BJ (cell line): ENCODE measurements at regions not wholly inside any gene's neighbourhood (a gene's known extent, or its start where the extent isn't known, plus 50 kb on each side); places are given as distances from the start of the nearest gene placed in this dataset.

Experiments used
- CTCF ChIA-PET: fragments of 350-600 bp; formaldehyde crosslinking; extraction: SDS; loops from one replicate; lab custom pipeline; 2021; ENCODE audit warnings: antibody characterized with exemption, inconsistent platforms; lab: Yijun Ruan, JAX
- POLR2A ChIA-PET: fragments of 300-600 bp; sonication (Branson Sonifier 250); formaldehyde crosslinking; extraction: SDS; loops from one replicate; lab custom pipeline; 2021; ENCODE audit warnings: antibody characterized with exemption; lab: Charles Lee
- DNase-seq: peaks from one replicate; pipeline ENCODE4 v3.0.0-alpha.2; 2011; ENCODE audit warnings: low read depth
- H3K27me3 ChIP-seq: 2 replicates; pipeline ENCODE4 v1.6.0; 2011; ENCODE audit warnings: low read length; ENCODE audit not compliant: control insufficient read depth, insufficient read depth
- H3K36me3 ChIP-seq: 2 replicates; pipeline ENCODE4 v1.5.1; 2011; ENCODE audit warnings: low read length; ENCODE audit not compliant: control insufficient read depth, insufficient read depth
- H3K4me3 ChIP-seq: 2 replicates; pipeline ENCODE4 v1.5.1; 2011; ENCODE audit warnings: low read depth, mild to moderate bottlenecking, control low read depth, low read length
- CTCF ChIP-seq: IDR thresholded peaks from 2 replicates; pipeline ENCODE4 v1.5.1; 2011; ENCODE audit warnings: low read depth, mild to moderate bottlenecking, control low read depth, inconsistent platforms, low read length, moderate library complexity; ENCODE audit not compliant: insufficient read depth

- no peak for TF ChIP-seq CTCF
- ChIA-PET CTCF (interaction anchor here (0.6 to 3.8 kb wide), 16 partner anchors 10 to 500 kb away, joined by 3 to 14 read pairs (median 3); no protein-coding TSS in a partner anchor), POLR2A (interaction anchor here (1.0 kb wide), 1 partner anchor 12 kb away, joined by 3 read pairs; no protein-coding TSS in a partner anchor)
- Histone ChIP-seq H3K36me3 (no peaks in the 10 kb centered on the region), H3K27me3 (no peaks in the 10 kb centered on the region), H3K4me3 (no peak overlapping the region)
- peak; percentile 85 for DNase-seq
These were observed 161.1 kb downstream of the BBOX1 start for GRCh38 chr11:27201454-27202302.

- ChIA-PET POLR2A (no interaction called here), CTCF (interaction anchor here (0.5 to 3.8 kb wide), 12 partner anchors 10 to 501 kb away, joined by 3 to 14 read pairs (median 3); no protein-coding TSS in a partner anchor)
- Histone ChIP-seq H3K36me3 (no peaks in the 10 kb centered on the region), H3K27me3 (no peaks in the 10 kb centered on the region), H3K4me3 (no peak overlapping the region)
- DNase-seq: no peak
- no peak for TF ChIP-seq CTCF
These were observed 160.3 kb downstream of the BBOX1 start for GRCh38 chr11:27200779-27201453.

- no peak overlapping the region for H3K4me3 ChIP-seq
- ChIA-PET POLR2A (interaction anchor here (0.6 kb wide), 1 partner anchor 38 kb away, joined by 5 read pairs; no protein-coding TSS in a partner anchor), CTCF (interaction anchor here (1.0 to 1.9 kb wide), 5 partner anchors 10 to 303 kb away, joined by 3 to 8 read pairs (median 4); no protein-coding TSS in a partner anchor)
- no peaks in the 10 kb centered on the region for H3K36me3 ChIP-seq
- DNase-seq: no peak
- no peak for TF ChIP-seq CTCF
- no peaks in the 10 kb centered on the region for H3K27me3 ChIP-seq
These were observed 155.7 kb downstream of the BBOX1 start for GRCh38 chr11:27196203-27196897.

GRCh38 chr11:27195837-27196202 is 155.2 kb downstream of the BBOX1 start:
- CTCF ChIA-PET: interaction anchor here (1.5 to 1.9 kb wide), 4 partner anchors 10 to 303 kb away, joined by 3 to 8 read pairs (median 6); no protein-coding TSS in a partner anchor

More at GRCh38 chr11:27195837-27196202, 155.2 kb downstream of the BBOX1 start:
- Histone ChIP-seq H3K36me3 (no peaks in the 10 kb centered on the region), H3K4me3 (no peak overlapping the region), H3K27me3 (no peaks in the 10 kb centered on the region)
- TF ChIP-seq CTCF: no peak
- DNase-seq: no peak
- POLR2A ChIA-PET: interaction anchor here (0.6 kb wide), 1 partner anchor 38 kb away, joined by 5 read pairs; no protein-coding TSS in a partner anchor
